Peyer's patch (tissue), 4 donors: ENCODE measurements at regions not wholly inside any gene's neighbourhood (a gene's known extent, or its start where the extent isn't known, plus 50 kb on each side); places are given as distances from the start of the nearest gene placed in this dataset.

Experiments used
- CTCF ChIP-seq, 6 experiments: fragments of 450-650 bp in 4 of 6; fragments of 200-600 bp in 2 of 6; sonication (generic) in 1 of 6; IDR thresholded peaks; one replicate each; pipeline ENCODE4 v1.5.1; 2017 to 2019; ENCODE audit warnings: antibody characterized with exemption in 6 of 6, mild to moderate bottlenecking in 3 of 6, moderate library complexity in 1 of 6
- POLR2A ChIP-seq, 2 donors: fragments of 450-650 bp; IDR thresholded peaks; one replicate each; pipeline ENCODE4 v1.5.1; 2017; ENCODE audit warnings: antibody characterized with exemption in 2 of 2, mild to moderate bottlenecking in 2 of 2, moderate library complexity in 2 of 2

- TF ChIP-seq CTCF (IDR thresholded peaks at IDR 0.05) (no peak), POLR2A (IDR thresholded peaks at IDR 0.05) (no peak)
Observed at GRCh38 chr11:28439403-28439802, 331.2 kb downstream of the METTL15 start.
